22Rv1 (cell line): ENCODE measurements at regions not wholly inside any gene's neighbourhood (a gene's known extent, or its start where the extent isn't known, plus 50 kb on each side); places are given as distances from the start of the nearest gene placed in this dataset.

Source experiments
- CTCF ChIP-seq: fragments of 450-650 bp; IDR thresholded peaks from 2 replicates; pipeline ENCODE4 v1.5.1; 2017; ENCODE audit warnings: mild to moderate bottlenecking
- ZFX ChIP-seq: fragments of 450-650 bp; IDR thresholded peaks from 2 replicates; pipeline ENCODE4 v1.6.1; 2017; ENCODE audit warnings: antibody characterized with exemption, borderline replicate concordance

- TF ChIP-seq CTCF (no peak), ZFX (no peak)
These were observed 187.8 kb upstream of the PRDM1 start for GRCh38 chr6:105898286-105898685.
